HG03039 (cell line): ENCODE measurements at regions not wholly inside any gene's neighbourhood (a gene's known extent, or its start where the extent isn't known, plus 50 kb on each side); places are given as distances from the start of the nearest gene placed in this dataset.

Experiments
- ATAC-seq: cut with Tn5 transposase; IDR thresholded peaks from one replicate; pipeline ENCODE4 v1.9.1; 2021; ENCODE audit warnings: mild to moderate bottlenecking, moderate library complexity; ENCODE audit not compliant: unreplicated experiment

- no peak for ATAC-seq
Measured at GRCh38 chr12:116454950-116455447, 104.2 kb upstream of the MAP1LC3B2 start.

- no peak for ATAC-seq
Measured at GRCh38 chr12:116455540-116456329, 103.4 kb upstream of the MAP1LC3B2 start.

- ATAC-seq: no peak
Measured at GRCh38 chr12:116456330-116457082, 102.7 kb upstream of the MAP1LC3B2 start.

- no peak for ATAC-seq
Measured at GRCh38 chr12:116458492-116458891, 100.7 kb upstream of the MAP1LC3B2 start.

- ATAC-seq: no peak
Measured at GRCh38 chr12:116459011-116459875, 99.9 kb upstream of the MAP1LC3B2 start.

GRCh38 chr12:116459916-116460663 is 99.1 kb upstream of the MAP1LC3B2 start:
- no peak for ATAC-seq

- ATAC-seq: no peak
Measured at GRCh38 chr12:116461060-116461459, 98.1 kb upstream of the MAP1LC3B2 start.

- no peak for ATAC-seq
Measured at GRCh38 chr12:116463366-116463765, 95.8 kb upstream of the MAP1LC3B2 start.

- ATAC-seq: no peak
Measured at GRCh38 chr12:116465407-116465806, 93.8 kb upstream of the MAP1LC3B2 start.

GRCh38 chr12:116465856-116466255 is 93.3 kb upstream of the MAP1LC3B2 start:
- ATAC-seq: no peak

- ATAC-seq: no peak
Measured at GRCh38 chr12:116466536-116466935, 92.6 kb upstream of the MAP1LC3B2 start.

- ATAC-seq: no peak
Measured at GRCh38 chr12:116469344-116469743, 89.8 kb upstream of the MAP1LC3B2 start.

GRCh38 chr12:116471544-116471943 is 87.6 kb upstream of the MAP1LC3B2 start:
- no peak for ATAC-seq

GRCh38 chr12:116472193-116472592 is 87.0 kb upstream of the MAP1LC3B2 start:
- no peak for ATAC-seq

GRCh38 chr12:116473416-116473815 is 85.8 kb upstream of the MAP1LC3B2 start:
- no peak for ATAC-seq

- no peak for ATAC-seq
Measured at GRCh38 chr12:116474331-116474730, 84.8 kb upstream of the MAP1LC3B2 start.

- no peak for ATAC-seq
Measured at GRCh38 chr12:116474899-116475298, 84.3 kb upstream of the MAP1LC3B2 start.

- no peak for ATAC-seq
Measured at GRCh38 chr12:116476227-116476822, 82.9 kb upstream of the MAP1LC3B2 start.

GRCh38 chr12:116478243-116478773 is 80.9 kb upstream of the MAP1LC3B2 start:
- no peak for ATAC-seq
